Spleen (tissue), 11 donors: ENCODE measurements at regions not wholly inside any gene's neighbourhood (a gene's known extent, or its start where the extent isn't known, plus 50 kb on each side); places are given as distances from the start of the nearest gene placed in this dataset.
A peak's percentile ranks its signal among the peaks of the same experiment; 100 is the strongest.

Experiments
- DNase-seq: peaks from one replicate; pipeline ENCODE4 v3.0.0-alpha.2; 2020
- H3K27ac ChIP-seq, 8 donors: fragments of 200-600 bp; sonication (generic) in 7 of 8; 1 replicate in 4 of 8; 2 replicates in 4 of 8; pipeline versions ENCODE4 v1.5.0 to v1.8.0; 2016 to 2021; ENCODE audit warnings: inconsistent platforms in 4 of 8, mild to moderate bottlenecking in 4 of 8, moderate library complexity in 1 of 8
- H3K27me3 ChIP-seq, 7 donors: fragments of 200-600 bp; sonication (generic) in 6 of 7; replicated peaks in 1 of 7; 1 replicate in 4 of 7; 2 replicates in 3 of 7; pipeline versions ENCODE4 v1.5.0 to v1.8.0; 2016 to 2021; ENCODE audit warnings: inconsistent platforms in 3 of 7, mild to moderate bottlenecking in 1 of 7
- H3K36me3 ChIP-seq, 6 donors: fragments of 200-600 bp; sonication (generic) in 5 of 6; 1 replicate in 4 of 6; 2 replicates in 2 of 6; pipeline versions ENCODE4 v1.5.0 to v1.8.0; 2016 to 2021; ENCODE audit warnings: inconsistent platforms in 2 of 6
- H3K4me1 ChIP-seq, 6 donors: fragments of 200-600 bp; sonication (generic) in 5 of 6; 1 replicate in 3 of 6; 2 replicates in 3 of 6; pipeline versions ENCODE4 v1.5.0 to v1.8.0; 2016 to 2021; ENCODE audit warnings: inconsistent platforms in 3 of 6
- H3K4me3 ChIP-seq, 8 donors: fragments of 200-600 bp; sonication (generic) in 7 of 8; 1 replicate in 4 of 8; 2 replicates in 4 of 8; pipeline versions ENCODE4 v1.5.0 to v1.8.0; 2016 to 2021; ENCODE audit warnings: inconsistent platforms in 4 of 8, mild to moderate bottlenecking in 4 of 8, moderate library complexity in 2 of 8
- H3K9me3 ChIP-seq, 8 donors: fragments of 200-600 bp; sonication (generic) in 7 of 8; 1 replicate in 4 of 8; 2 replicates in 4 of 8; pipeline versions ENCODE4 v1.5.0 to v1.8.0; 2016 to 2021; ENCODE audit warnings: inconsistent platforms in 4 of 8
- CTCF ChIP-seq, 11 experiments: fragments of 200-600 bp in 7 of 11; fragments of 450-650 bp in 4 of 11; sonication (generic) in 4 of 11; IDR thresholded peaks in 8 of 11; conservative IDR thresholded peaks in 3 of 11; 1 replicate in 7 of 11; 2 replicates in 4 of 11; pipeline versions ENCODE4 v1.4.0 to v1.8.0; 2016 to 2021; ENCODE audit warnings: antibody characterized with exemption in 11 of 11, inconsistent platforms in 4 of 11, mild to moderate bottlenecking in 1 of 11
- POLR2A ChIP-seq, 3 donors: fragments of 450-650 bp; IDR thresholded peaks; one replicate each; pipeline ENCODE4 v1.5.1; 2017; ENCODE audit warnings: antibody characterized with exemption in 3 of 3, mild to moderate bottlenecking in 1 of 3
- POLR2AphosphoS5 ChIP-seq, 3 donors: sonication (generic); formaldehyde crosslinking; IDR thresholded peaks; one replicate each; pipeline ENCODE4 v1.5.1; 2017; ENCODE audit warnings: antibody characterized with exemption in 3 of 3
- WGBS, 5 donors: extraction: QIAGEN DNeasy Blood & Tissue Kit in 3 of 5; methylation state at CpG; one replicate each; pipeline versions ENCODE4 v1.1.5 to v1.1.7; 2013 to 2018; 5-methylcytosine and 5-hydroxymethylcytosine counted together
- intact Hi-C: fragments of 100-400 bp; cut with DNase I; formaldehyde crosslinking; loops from one replicate; pipeline ENCODE4 v1.15.0; 2023; ENCODE audit warnings: low total_unique reads
- donor health status: healthy with polysubstance abuse.
- donor health status: DM: no; HTN: no; CAD: no; lungs with moderate emphysema.
- donor health status: DM: no; HTN: no; CAD: no.
- donor health status: Bipolar disorder and iron deficiency.
- donor health status: healthy.
- donor health status: DM: no; HTN: no; CAD: no.
- donor health status: DM: yes; HTN: yes; CAD: no.

DNA sequence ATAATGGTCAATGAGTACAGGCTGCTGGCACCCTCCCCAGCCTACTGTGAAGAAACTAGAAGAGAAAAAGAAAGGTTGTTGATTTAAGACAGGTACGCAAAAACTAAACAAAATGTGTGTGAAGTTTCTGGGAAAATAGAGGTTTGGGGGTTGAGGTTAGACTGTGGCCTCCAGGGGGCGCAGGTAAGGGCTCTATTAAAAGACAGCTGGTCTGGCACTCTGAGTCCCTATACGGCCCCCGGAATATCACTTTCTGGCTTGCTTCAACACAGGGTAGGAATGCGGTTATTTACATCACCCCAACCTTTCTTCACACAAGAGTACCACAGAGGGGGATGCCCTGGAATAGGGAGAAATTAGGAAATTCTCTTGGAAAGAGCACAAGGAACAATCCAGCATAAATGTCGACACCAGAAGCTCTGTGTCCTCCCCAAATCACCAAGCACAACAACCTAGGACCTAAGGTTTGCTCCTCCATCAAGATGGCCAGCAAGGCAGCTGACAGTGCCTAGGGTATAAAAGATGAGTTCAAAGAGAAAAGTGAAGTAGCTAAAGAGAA is 480.8 kb upstream of the KLHL29 start:
- no peak for TF ChIP-seq POLR2A (IDR thresholded peaks at IDR 0.05)
- peak in 3 of 11 experiments; percentile 23 to 36 (median 33) for TF ChIP-seq CTCF (IDR thresholded peaks at IDR 0.05 in 8 of 11, conservative IDR thresholded peaks at IDR 0.05 in 3 of 11)
- Histone ChIP-seq H3K27me3 (no peaks in the 10 kb centered on the region), H3K27ac (no peak overlapping the region), H3K4me3 (no peak overlapping the region), H3K36me3 (no peaks in the 10 kb centered on the region), H3K9me3 (no peaks in the 10 kb centered on the region), H3K4me1 (no peaks in the 10 kb centered on the region)
- no peak for DNase-seq
- 49 to 55% (median 51%) methylated on average over 6 of the region's 6 CpGs for WGBS, 5 donors
- intact Hi-C loops, result no loop called here

DNA sequence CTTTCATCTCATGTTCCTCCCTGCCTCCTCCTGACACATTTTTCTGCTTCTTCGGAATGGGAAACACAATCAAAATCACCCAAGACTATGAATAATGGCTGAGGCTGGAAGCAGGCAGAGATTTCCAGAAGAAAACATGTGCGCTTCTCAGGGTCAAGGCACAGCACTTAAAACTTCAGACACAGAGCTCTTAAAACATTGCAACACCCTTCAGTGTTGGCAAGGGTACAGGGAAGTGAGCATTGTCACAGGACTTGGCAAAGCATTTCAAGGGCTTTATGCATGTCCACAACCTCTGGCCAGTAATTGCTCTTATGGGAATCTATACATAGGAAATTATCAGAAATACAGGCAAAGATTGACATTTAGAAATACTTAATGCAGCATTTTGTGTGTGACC is 477.6 kb upstream of the KLHL29 start:
- intact Hi-C loops, result no loop called here
- 45 to 67% (median 62%) methylated on average over 2 of the region's 2 CpGs for WGBS, 5 donors

DNA sequence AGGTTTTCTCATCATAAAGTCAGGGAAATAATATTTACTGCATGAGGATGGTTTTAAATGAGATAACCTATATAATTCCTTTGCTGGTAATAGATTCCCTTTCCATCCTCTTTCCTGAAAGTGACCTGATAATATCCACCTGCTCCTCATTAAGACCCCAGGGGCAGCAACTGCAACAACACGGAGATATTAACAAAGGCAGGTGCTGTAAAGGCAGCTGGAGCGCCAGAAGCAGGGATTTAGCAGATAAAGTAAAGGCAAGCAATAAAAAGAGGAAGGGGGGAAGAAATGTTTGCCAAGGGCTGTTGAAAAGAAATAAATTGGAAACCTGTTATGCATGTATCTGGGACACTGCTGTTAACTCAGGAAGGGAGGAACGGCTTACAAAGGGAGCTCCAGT is 472.6 kb upstream of the KLHL29 start:
- WGBS, 5 donors, result 70 to 85% (median 77%) methylated on average over 3 of the region's 3 CpGs
- TF ChIP-seq POLR2A (IDR thresholded peaks at IDR 0.05) (no peak), CTCF (IDR thresholded peaks at IDR 0.05 in 8 of 11, conservative IDR thresholded peaks at IDR 0.05 in 3 of 11) (no peak), POLR2AphosphoS5 (IDR thresholded peaks at IDR 0.05) (no peak)
- Histone ChIP-seq H3K9me3 (no peaks in the 10 kb centered on the region), H3K27ac (no peak overlapping the region), H3K4me1 (no peaks in the 10 kb centered on the region), H3K36me3 (no peaks in the 10 kb centered on the region), H3K27me3 (no peaks in the 10 kb centered on the region), H3K4me3 (no peak overlapping the region)
- DNase-seq, result no peak
- intact Hi-C loops, result no loop called here

More for the DNA sequence above, 477.6 kb upstream of the KLHL29 start:
- no peaks in the 10 kb centered on the region for H3K36me3 ChIP-seq
- TF ChIP-seq CTCF (IDR thresholded peaks at IDR 0.05 in 8 of 11, conservative IDR thresholded peaks at IDR 0.05 in 3 of 11), result no peak
- no peak for TF ChIP-seq POLR2A (IDR thresholded peaks at IDR 0.05)
- peak in 1 of 3 donors; percentile 24 for TF ChIP-seq POLR2AphosphoS5 (IDR thresholded peaks at IDR 0.05)
- no peak overlapping the region for H3K4me3 ChIP-seq
- no peak overlapping the region for H3K27ac ChIP-seq
- no peak for DNase-seq
- H3K4me1 ChIP-seq, result no peaks in the 10 kb centered on the region
- H3K9me3 ChIP-seq, result no peaks in the 10 kb centered on the region
- H3K27me3 ChIP-seq, result no peaks in the 10 kb centered on the region

GRCh38 chr2:22929998-22930397 is 455.0 kb upstream of the KLHL29 start:
- 36 to 70% (median 57%) methylated on average over 1 of the region's 1 CpG for WGBS, 5 donors
- Histone ChIP-seq H3K4me1 (no peaks in the 10 kb centered on the region), H3K9me3 (no peaks in the 10 kb centered on the region), H3K4me3 (no peak overlapping the region), H3K36me3 (no peaks in the 10 kb centered on the region), H3K27me3 (peaks cover 0 to 2% (median 0%) of the 10 kb centered on the region in 7 donors), H3K27ac (no peak overlapping the region)
- intact Hi-C loops, result no loop called here
- no peak for DNase-seq
- TF ChIP-seq CTCF (IDR thresholded peaks at IDR 0.05 in 8 of 11, conservative IDR thresholded peaks at IDR 0.05 in 3 of 11), result no peak
- TF ChIP-seq POLR2A (IDR thresholded peaks at IDR 0.05), result no peak
